GM23338 (cell line): ENCODE measurements at regions not wholly inside any gene's neighbourhood (a gene's known extent, or its start where the extent isn't known, plus 50 kb on each side); places are given as distances from the start of the nearest gene placed in this dataset.

Experiments
- CTCF ChIP-seq, 2 experiments: fragments of 200-600 bp in 1 of 2; sonication (generic) in 1 of 2; conservative IDR thresholded peaks; 2 replicates each; pipeline versions ENCODE4 v1.5.1 to v1.6.1; 2016 to 2017; ENCODE audit warnings: antibody characterized with exemption in 2 of 2, low read depth in 2 of 2, mild to moderate bottlenecking in 2 of 2, moderate library complexity in 1 of 2
- EZH2 ChIP-seq: fragments of 200-600 bp; sonication (generic); IDR thresholded peaks from one replicate; pipeline ENCODE4 v1.8.0; 2017; ENCODE audit warnings: antibody characterized with exemption, mild to moderate bottlenecking, low read depth; ENCODE audit not compliant: unreplicated experiment
- EZH2phosphoT487 ChIP-seq: fragments of 200-600 bp; sonication (generic); IDR thresholded peaks from one replicate; pipeline ENCODE4 v1.8.1; 2018; ENCODE audit warnings: antibody characterized with exemption; ENCODE audit not compliant: unreplicated experiment
- JUNB ChIP-seq: IDR thresholded peaks from one replicate; pipeline ENCODE4 v1.6.1; 2016; ENCODE audit warnings: antibody characterized with exemption; ENCODE audit not compliant: unreplicated experiment
- NANOG ChIP-seq: IDR thresholded peaks from 2 replicates; pipeline ENCODE4 v1.6.1; 2016; ENCODE audit warnings: antibody characterized with exemption, borderline replicate concordance
- POLR2AphosphoS5 ChIP-seq: IDR thresholded peaks from 2 replicates; pipeline ENCODE4 v1.6.1; 2016; ENCODE audit warnings: antibody characterized with exemption, low read depth
- REST ChIP-seq: IDR thresholded peaks from one replicate; pipeline ENCODE4 v1.6.1; 2018; ENCODE audit warnings: antibody characterized with exemption; ENCODE audit not compliant: unreplicated experiment
- ZNF114 ChIP-seq: fragments of 250-450 bp; sonication (Bioruptor Pico); IDR thresholded peaks from 2 replicates; pipeline ENCODE4 v1.5.0; 2020; ENCODE audit warnings: mild to moderate bottlenecking, moderate library complexity
- ZNF462 ChIP-seq: fragments of 250-450 bp; sonication (Bioruptor Pico); IDR thresholded peaks from 2 replicates; pipeline ENCODE4 v1.5.0; 2020; ENCODE audit warnings: mild to moderate bottlenecking, moderate library complexity

- TF ChIP-seq CTCF (conservative IDR thresholded peaks at IDR 0.05; ENCODE audit: low read depth in 2 of 2) (no peak), EZH2 (no peak), NANOG (no peak), POLR2AphosphoS5 (no peak), JUNB (no peak), EZH2phosphoT487 (no peak), ZNF462 (CRISPR knock-in tag) (no peak), ZNF114 (CRISPR knock-in tag) (no peak), REST (no peak)
These were observed 133.8 kb downstream of the TTC6 start for GRCh38 chr14:37729218-37729617.
